ENCODE measurements at regions not wholly inside any gene's neighbourhood (a gene's known extent, or its start where the extent isn't known, plus 50 kb on each side); places are given as distances from the start of the nearest gene placed in this dataset.

DNA sequence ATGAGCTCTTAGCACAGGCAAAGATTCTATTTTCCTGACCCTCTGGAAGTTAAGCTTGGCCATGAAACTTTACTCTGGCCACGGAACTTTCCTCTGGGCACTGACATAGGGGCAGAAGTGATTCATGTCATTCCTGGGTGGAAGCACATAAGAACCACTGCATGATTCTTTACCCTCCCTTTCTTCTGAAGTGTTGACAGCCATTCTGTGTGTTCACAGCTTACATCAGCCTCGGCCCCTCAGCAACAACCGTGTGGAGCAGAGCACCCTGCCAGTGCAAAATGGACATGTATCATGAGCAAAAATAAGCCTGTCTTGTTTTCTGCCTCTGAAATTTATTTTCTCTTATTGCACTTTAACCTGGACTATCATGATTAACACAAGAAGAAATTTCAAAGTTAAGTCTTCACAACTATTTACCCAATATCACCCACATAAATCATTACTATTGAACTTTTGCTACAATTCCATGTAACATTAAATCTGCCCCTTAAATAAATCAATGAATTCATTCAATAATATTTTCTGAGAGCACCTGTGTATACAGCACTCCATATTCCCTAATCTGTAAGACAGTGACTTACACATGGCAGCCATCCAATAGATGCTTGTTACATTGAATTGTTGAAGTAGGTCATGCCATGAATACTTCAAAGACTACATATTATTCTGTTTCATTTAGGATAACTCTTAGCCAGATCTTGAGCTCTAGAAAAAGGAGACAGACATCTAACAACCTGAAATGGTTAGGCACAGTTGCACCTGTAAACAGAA lies 531.9 kb downstream of the IRS1 start:
- Histone ChIP-seq H3K27me3 (ENCODE audit: control insufficient read depth in 1 of 2, insufficient read depth in 2 of 2, low read length in 2 of 2) (no peaks in the 10 kb centered on the region), H3K79me2 (ENCODE audit: insufficient read depth, low read length) (no peaks in the 10 kb centered on the region), H3K27ac (ENCODE audit: extremely low read length, insufficient read depth, low read length) (no peak overlapping the region), H4K20me1 (ENCODE audit: insufficient read depth, low read length) (no peaks in the 10 kb centered on the region), H3K4me1 (ENCODE audit: insufficient read depth, low read length) (no peaks in the 10 kb centered on the region), H3K4me3 (replicated peaks in 1 of 3; ENCODE audit: insufficient read depth in 1 of 3, low read depth in 2 of 3, low read length in 3 of 3) (no peak overlapping the region), H3K4me2 (ENCODE audit: low read depth, low read length) (no peak overlapping the region), H2AFZ (ENCODE audit: low read length) (no peak overlapping the region), H3K36me3 (replicated peaks in 1 of 2; ENCODE audit: control insufficient read depth in 1 of 2, insufficient read depth in 2 of 2, low read length in 2 of 2) (no peaks in the 10 kb centered on the region), H3K9me3 (ENCODE audit: low read length) (0 out of 2 replicates have a peak, but pooled peaks cover 2% of the 10 kb centered on the region), H3K9ac (ENCODE audit: insufficient read depth, low read depth, low read length) (no peak overlapping the region)
- 36% methylated on average over 3 of the region's 3 CpGs for WGBS (ENCODE audit: low lambda C conversion rate)
- ChIA-PET POLR2A (no interaction called here), CTCF (ENCODE audit: low intra/inter-chr PET ratio, low total read pairs) (no interaction called here)
- ATAC-seq, result no peak
- BruUV-seq (replicated peaks), result no TSS peak
- in situ Hi-C loops (cut with HindIII; ENCODE audit: extremely low pct_ligation_motif_present, low pct_unique_long_range_greater_than_20kb), result no loop called here
- FAIRE-seq, result no peak
- intact Hi-C loops (cut with micrococcal nuclease; ENCODE audit: unreplicated experiment), result no loop called here
- no peak for DNase-seq (ENCODE audit: low spot score)
- TF ChIP-seq ZNF235 (CRISPR knock-in tag; IDR thresholded peaks at IDR 0.05; ENCODE audit: borderline replicate concordance), result no peak
- TF ChIP-seq, protein P1, sequence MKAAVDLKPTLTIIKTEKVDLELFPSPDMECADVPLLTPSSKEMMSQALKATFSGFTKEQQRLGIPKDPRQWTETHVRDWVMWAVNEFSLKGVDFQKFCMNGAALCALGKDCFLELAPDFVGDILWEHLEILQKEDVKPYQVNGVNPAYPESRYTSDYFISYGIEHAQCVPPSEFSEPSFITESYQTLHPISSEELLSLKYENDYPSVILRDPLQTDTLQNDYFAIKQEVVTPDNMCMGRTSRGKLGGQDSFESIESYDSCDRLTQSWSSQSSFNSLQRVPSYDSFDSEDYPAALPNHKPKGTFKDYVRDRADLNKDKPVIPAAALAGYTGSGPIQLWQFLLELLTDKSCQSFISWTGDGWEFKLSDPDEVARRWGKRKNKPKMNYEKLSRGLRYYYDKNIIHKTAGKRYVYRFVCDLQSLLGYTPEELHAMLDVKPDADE (CRISPR knock-in tag; IDR thresholded peaks at IDR 0.05), result no peak
- no peak for TF ChIP-seq ZNF558 (CRISPR knock-in tag; IDR thresholded peaks at IDR 0.05; ENCODE audit: borderline replicate concordance)
- TF ChIP-seq THAP8 (CRISPR knock-in tag; IDR thresholded peaks at IDR 0.05; ENCODE audit: borderline replicate concordance), result no peak
- TF ChIP-seq FUBP1 (CRISPR knock-in tag; IDR thresholded peaks at IDR 0.05; ENCODE audit: borderline replicate concordance), result no peak
- no peak for TF ChIP-seq KMT2A (CRISPR knock-in tag; IDR thresholded peaks at IDR 0.05)
- no peak for TF ChIP-seq ARNT (IDR thresholded peaks at IDR 0.05)
- TF ChIP-seq KLF16 (CRISPR knock-in tag; IDR thresholded peaks at IDR 0.05), result no peak
- TF ChIP-seq HMGXB4 (CRISPR knock-in tag; IDR thresholded peaks at IDR 0.05; ENCODE audit: borderline replicate concordance in 1 of 2, low read depth in 1 of 2), result no peak
- no peak for TF ChIP-seq ZNF614 (CRISPR knock-in tag; IDR thresholded peaks at IDR 0.05; ENCODE audit: borderline replicate concordance)
- TF ChIP-seq ZBTB4 (CRISPR knock-in tag; IDR thresholded peaks at IDR 0.05; ENCODE audit: borderline replicate concordance), result no peak
- TF ChIP-seq ZNF34 (CRISPR knock-in tag; IDR thresholded peaks at IDR 0.05; ENCODE audit: borderline replicate concordance), result no peak
- no peak for TF ChIP-seq ZBTB42 (CRISPR knock-in tag; IDR thresholded peaks at IDR 0.05)
- no peak for TF ChIP-seq ZC3H4 (CRISPR knock-in tag; IDR thresholded peaks at IDR 0.05; ENCODE audit: borderline replicate concordance)
- TF ChIP-seq ZNF335 (CRISPR knock-in tag; IDR thresholded peaks at IDR 0.05), result no peak
